ENCODE measurements at regions not wholly inside any gene's neighbourhood (a gene's known extent, or its start where the extent isn't known, plus 50 kb on each side); places are given as distances from the start of the nearest gene placed in this dataset.

GRCh38 chr1:173128742-173129141 lies 78.0 kb upstream of the TNFSF18 start:
- in situ Hi-C loops (cut with HindIII; ENCODE audit: low sequenced_read_pairs) = no loop called here

DNA sequence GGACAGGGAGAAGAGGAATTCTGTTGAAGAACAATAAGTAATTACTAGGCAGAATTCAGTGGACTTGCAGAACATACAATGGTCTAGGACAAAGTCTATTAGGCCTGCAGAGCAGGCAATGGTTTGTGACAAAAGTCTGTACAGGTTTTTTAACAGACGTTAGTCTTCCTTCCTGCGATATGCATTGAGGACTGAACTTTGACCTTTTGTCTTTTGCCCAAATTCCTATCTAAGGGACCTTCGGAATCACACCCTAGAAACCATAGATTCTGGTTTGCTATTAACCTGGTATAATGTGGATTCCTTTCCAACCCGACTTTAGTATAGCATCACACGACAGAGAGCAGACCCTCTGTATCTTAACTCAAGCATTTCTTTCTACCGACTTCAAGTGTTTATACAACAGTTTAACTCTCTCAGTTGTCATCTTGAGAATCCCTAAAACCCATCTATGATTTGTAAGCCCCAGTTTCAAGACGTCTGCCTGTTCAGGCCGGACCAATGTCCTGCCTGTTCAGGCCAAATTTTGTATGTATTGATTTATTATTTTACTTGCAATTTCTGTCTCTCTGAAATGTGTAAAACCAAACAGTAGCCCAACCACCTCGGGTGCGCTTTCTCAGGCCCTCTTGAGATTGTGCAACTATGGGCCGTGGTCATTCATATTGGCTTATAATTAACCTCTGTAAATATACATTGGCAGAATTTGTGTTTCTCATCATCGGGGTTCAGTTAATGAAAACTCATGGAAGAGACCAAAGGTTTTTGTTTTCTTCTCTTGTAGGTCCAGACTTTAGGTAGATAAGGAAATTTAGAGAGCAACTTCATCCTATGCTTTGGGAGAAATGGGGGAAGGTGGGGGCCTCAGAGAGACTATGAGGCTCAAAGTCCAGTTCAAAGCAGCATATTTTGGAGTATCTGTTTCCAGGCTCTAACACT lies 76.9 kb upstream of the TNFSF18 start:
- no peak for DNase-seq (ENCODE audit: low spot score)
- in situ Hi-C loops (cut with HindIII; ENCODE audit: low sequenced_read_pairs) = no loop called here

More at GRCh38 chr1:173128742-173129141, 78.0 kb upstream of the TNFSF18 start:
- DNase-seq (ENCODE audit: low spot score) = no peak

DNA sequence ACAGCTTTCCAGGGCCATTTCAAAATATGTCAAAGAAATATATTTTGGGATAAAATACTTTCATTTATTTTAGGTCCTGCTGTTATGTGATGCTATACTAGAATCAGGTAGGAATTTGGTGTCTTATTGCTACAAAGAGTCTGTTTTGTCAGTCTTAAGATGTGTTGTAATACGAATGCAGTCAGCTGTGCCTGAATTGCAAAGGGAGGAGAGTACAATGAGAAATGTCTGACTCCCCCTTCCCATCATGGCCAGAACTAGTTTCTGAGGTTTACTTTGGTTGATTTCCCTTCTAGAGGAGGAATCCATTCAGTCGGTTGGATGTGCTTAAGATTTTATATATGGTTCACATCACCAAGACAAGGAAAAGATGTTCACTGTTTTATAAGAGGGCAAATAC lies 75.7 kb upstream of the TNFSF18 start:
- no peak for DNase-seq (ENCODE audit: low spot score)
- in situ Hi-C loops (cut with HindIII; ENCODE audit: low sequenced_read_pairs) = no loop called here

GRCh38 chr1:173122958-173123852 lies 72.5 kb upstream of the TNFSF18 start:
- peak; percentile 5 for DNase-seq (ENCODE audit: low spot score)
- in situ Hi-C loops (cut with HindIII; ENCODE audit: low sequenced_read_pairs) = no loop called here

DNA sequence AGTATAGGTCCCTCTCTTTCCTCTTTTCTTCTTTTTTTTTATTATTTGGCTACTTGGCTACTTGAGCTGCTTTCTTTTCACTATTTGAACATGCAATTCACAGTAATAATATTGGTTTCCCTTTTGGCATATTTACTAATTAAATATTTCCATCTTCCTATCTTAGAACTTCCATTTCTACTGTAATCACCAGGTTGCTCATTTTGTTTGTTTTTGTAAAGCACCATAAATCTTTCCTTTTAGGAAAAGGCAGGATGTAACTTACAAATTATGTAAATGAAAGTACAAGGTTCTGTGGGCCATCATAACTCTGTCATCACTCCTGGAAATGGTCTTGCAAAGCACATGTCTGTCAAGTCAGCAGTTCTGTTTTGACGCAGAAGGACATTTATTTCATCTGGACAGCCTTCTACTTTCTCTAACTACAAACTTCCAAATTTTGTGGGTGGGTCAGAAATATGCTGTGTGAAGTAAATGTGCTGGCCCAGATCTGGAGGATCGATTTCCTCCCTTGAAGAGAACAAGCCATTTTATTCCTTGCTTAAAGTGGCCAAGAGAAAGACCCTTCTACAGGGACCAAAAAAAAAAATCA lies 71.7 kb upstream of the TNFSF18 start:
- in situ Hi-C loops (cut with HindIII; ENCODE audit: low sequenced_read_pairs) = no loop called here
- DNase-seq (ENCODE audit: low spot score) = no peak

GRCh38 chr1:173118404-173118803 lies 67.7 kb upstream of the TNFSF18 start:
- no peak for DNase-seq (ENCODE audit: low spot score)
- in situ Hi-C loops (cut with HindIII; ENCODE audit: low sequenced_read_pairs) = no loop called here

GRCh38 chr1:173117761-173118160 lies 67.0 kb upstream of the TNFSF18 start:
- DNase-seq (ENCODE audit: low spot score) = no peak
- in situ Hi-C loops (cut with HindIII; ENCODE audit: low sequenced_read_pairs) = no loop called here

GRCh38 chr1:173117108-173117633 lies 66.4 kb upstream of the TNFSF18 start:
- in situ Hi-C loops (cut with HindIII; ENCODE audit: low sequenced_read_pairs) = no loop called here
- no peak for DNase-seq (ENCODE audit: low spot score)

DNA sequence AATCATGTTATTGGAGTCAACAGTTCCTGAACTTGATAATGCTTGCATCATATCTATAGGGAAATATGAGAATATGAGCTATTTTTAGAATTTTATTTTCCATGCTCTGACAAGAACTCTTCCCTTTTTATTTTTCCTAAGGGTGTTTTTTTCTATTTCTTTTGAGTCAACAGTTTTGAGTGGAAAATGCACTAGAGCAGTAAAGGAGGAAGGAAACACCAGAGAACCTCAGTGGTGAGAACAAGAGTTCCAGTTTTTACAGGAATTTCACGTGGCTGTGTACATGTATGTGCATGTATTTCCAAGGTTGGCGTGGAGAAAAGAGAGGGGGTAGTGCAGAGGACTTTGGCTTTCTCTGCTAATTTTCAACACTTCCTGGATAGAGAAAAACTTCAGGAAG lies 63.6 kb upstream of the TNFSF18 start:
- no peak for DNase-seq (ENCODE audit: low spot score)
- in situ Hi-C loops (cut with HindIII; ENCODE audit: low sequenced_read_pairs) = no loop called here

DNA sequence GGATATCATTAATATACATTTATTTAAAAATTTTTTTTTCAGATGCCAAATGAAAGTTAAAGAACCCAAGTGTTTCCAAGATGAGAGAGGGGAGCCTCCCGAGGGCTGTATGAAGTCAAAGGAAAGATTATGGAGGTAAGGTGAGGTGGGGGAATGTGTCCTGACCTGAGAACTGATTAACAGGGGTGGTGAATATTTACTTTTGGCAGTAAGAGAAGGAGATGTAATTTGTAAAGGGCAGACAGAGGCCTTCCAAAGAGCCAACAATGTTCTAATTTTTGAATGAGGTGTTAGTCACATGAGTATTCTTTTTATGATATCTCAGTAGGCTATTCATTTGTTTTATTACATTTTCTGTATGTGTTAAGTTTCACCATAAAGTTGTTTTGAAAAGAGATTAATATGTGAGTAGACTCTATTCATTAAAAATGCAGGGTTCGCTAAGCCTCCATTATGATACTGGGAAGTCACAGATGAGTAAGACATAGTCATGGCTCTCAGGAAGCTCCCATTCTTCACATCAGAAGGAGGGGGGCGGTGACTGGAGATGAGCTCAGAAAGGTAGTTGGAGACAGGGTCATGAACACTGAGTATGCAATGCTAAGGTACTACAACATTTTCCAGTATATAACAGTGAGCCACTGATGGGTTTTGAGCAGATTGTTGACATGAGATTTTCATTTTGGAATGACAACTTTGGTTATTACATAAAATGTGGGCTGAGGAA lies 62.4 kb upstream of the TNFSF18 start:
- in situ Hi-C loops (cut with HindIII; ENCODE audit: low sequenced_read_pairs) = no loop called here
- no peak for DNase-seq (ENCODE audit: low spot score)

GRCh38 chr1:173112129-173112528 lies 61.4 kb upstream of the TNFSF18 start:
- no peak for DNase-seq (ENCODE audit: low spot score)
- in situ Hi-C loops (cut with HindIII; ENCODE audit: low sequenced_read_pairs) = no loop called here

DNA sequence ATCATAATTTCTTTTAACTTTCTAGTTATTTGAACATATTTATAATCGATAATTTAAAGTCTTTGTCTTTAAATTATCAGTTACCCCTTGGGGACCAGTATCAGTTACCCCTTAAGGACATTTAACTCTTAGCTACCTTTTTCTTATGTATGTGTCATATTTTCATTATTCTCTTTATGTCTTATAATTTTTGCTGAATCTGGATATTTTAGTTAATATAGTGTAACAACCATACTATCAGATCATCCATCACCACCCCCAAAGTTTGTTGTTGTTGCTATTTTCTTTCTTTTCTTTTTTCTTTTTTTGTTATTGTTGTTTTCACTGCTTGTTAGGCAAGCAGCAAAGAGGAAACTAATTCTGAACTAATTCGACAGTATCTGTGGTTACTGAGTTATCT lies 57.0 kb upstream of the TNFSF18 start:
- in situ Hi-C loops (cut with HindIII; ENCODE audit: low sequenced_read_pairs) = no loop called here
- no peak for DNase-seq (ENCODE audit: low spot score)

GRCh38 chr1:173103006-173103405 lies 52.3 kb upstream of the TNFSF18 start:
- in situ Hi-C loops (cut with HindIII; ENCODE audit: low sequenced_read_pairs) = no loop called here
- DNase-seq (ENCODE audit: low spot score) = no peak

DNA sequence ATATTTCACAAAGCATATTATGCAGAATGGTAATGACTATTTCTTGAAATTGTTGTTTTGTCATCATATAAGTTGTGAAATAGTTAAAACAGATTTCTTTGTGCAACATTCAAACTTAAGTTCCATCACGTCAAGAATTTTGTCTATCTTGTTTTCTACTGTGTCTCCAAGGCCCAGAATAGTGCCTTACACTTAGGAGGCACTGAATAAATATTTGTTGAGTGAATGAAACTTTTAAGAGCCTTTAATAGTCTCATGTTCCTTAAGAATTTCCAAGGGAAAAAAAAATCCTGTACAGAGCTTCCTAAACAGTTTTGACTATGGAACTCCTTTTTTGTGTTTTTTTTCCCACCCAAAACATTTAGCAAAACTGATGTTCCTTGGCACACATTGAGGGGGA lies 50.8 kb upstream of the TNFSF18 start:
- in situ Hi-C loops (cut with HindIII; ENCODE audit: low sequenced_read_pairs) = no loop called here
- no peak for DNase-seq (ENCODE audit: low spot score)

DNA sequence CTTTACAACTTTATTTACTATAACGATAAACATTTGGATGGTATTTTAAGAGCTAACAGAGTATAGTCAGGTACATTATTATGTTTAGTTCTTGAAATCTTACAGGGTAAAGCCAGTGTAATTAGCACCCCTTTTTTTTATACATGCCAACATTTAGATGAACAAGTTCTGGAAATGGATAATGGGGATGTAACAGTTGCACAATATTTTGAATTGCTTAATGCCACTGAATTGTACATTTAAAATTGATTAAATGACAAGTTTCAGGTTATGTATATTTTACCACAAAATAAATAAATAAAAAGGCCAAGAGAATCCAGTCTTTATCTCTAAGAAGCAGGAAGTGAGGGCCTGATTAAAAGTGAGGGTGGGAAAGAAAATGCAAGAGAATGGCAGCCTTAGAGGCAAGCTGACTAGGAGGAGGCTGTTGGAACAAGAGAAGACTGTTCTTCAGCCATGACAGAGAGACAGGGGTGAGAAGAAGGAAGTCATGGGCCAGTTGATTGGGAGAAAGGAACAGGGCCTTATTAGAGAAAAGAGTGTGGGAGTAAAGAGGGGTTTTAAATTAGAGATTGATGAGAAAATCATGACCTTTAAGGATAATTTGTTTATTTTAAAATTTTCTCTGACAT lies 49.9 kb upstream of the TNFSF18 start:
- no peak for DNase-seq (ENCODE audit: low spot score)
- in situ Hi-C loops (cut with HindIII; ENCODE audit: low sequenced_read_pairs) = no loop called here
